SK-N-SH (cell line): ENCODE measurements at regions not wholly inside any gene's neighbourhood (a gene's known extent, or its start where the extent isn't known, plus 50 kb on each side); places are given as distances from the start of the nearest gene placed in this dataset.

Source experiments
- CTCF ChIA-PET: fragments of 300-600, 350-600 bp; formaldehyde crosslinking; extraction: SDS; loops from one replicate; lab custom pipeline; 2021; lab: Yijun Ruan, JAX
- POLR2A ChIA-PET: fragments of 350-600 bp; sonication (Branson Sonifier 250); formaldehyde crosslinking; extraction: SDS; loops from one replicate; lab custom pipeline; 2020; ENCODE audit warnings: antibody characterized with exemption, inconsistent platforms; lab: Yijun Ruan, JAX
- DNase-seq: peaks from one replicate; pipeline ENCODE4 v3.0.0; 2012
- H2AFZ ChIP-seq: fragments of 200-600 bp; sonication (generic); 2 replicates; pipeline ENCODE4 v1.8.1; 2016; ENCODE audit warnings: antibody characterized with exemption, mild to moderate bottlenecking, low read depth
- H3F3A ChIP-seq: fragments of 200-600 bp; sonication (generic); replicated peaks from 2 replicates; pipeline ENCODE3; 2016; ENCODE audit warnings: antibody characterized with exemption, mild to moderate bottlenecking; ENCODE audit not compliant: insufficient read depth
- H3K27ac ChIP-seq, 2 experiments: fragments of 200-500 bp in 1 of 2; fragments of 200-600 bp in 1 of 2; sonication (Bioruptor generic) in 1 of 2; sonication (generic), shearing (Covaris generic) in 1 of 2; 2 replicates each; pipeline versions ENCODE4 v1.5.1 to v1.6.1; 2014 to 2016; ENCODE audit warnings: low read depth in 2 of 2, inconsistent platforms in 1 of 2, low read length in 1 of 2, mild to moderate bottlenecking in 1 of 2, mixed read lengths in 1 of 2
- H3K27me3 ChIP-seq: fragments of 200-600 bp; sonication (generic), shearing (Covaris generic); 2 replicates; pipeline ENCODE4 v1.6.1; 2016; ENCODE audit warnings: mixed run types; ENCODE audit not compliant: insufficient read depth
- H3K36me3 ChIP-seq, 2 experiments: fragments of 200-500 bp in 1 of 2; fragments of 200-600 bp in 1 of 2; sonication (Bioruptor generic) in 1 of 2; sonication (generic) in 1 of 2; replicated peaks in 1 of 2; 2 replicates each; pipeline versions ENCODE3 to v1.5.1; 2014 to 2016; ENCODE audit warnings: low read length in 1 of 2, mild to moderate bottlenecking in 1 of 2; ENCODE audit not compliant: insufficient read depth in 2 of 2, control insufficient read depth in 1 of 2
- H3K4me1 ChIP-seq, 2 experiments: fragments of 200-500 bp in 1 of 2; fragments of 200-600 bp in 1 of 2; sonication (Bioruptor generic) in 1 of 2; sonication (generic), shearing (Covaris generic) in 1 of 2; 2 replicates each; pipeline versions ENCODE4 v1.5.1 to v1.6.1; 2014 to 2016; ENCODE audit warnings: low read depth in 1 of 2, low read length in 1 of 2, mixed run types in 1 of 2; ENCODE audit not compliant: insufficient read depth in 2 of 2, control insufficient read depth in 1 of 2
- H3K4me2 ChIP-seq: fragments of 200-600 bp; sonication (generic), shearing (Covaris generic); 2 replicates; pipeline ENCODE4 v1.6.1; 2017; ENCODE audit warnings: mixed run types
- H3K4me3 ChIP-seq, 2 experiments: fragments of 200-500 bp in 1 of 2; fragments of 200-600 bp in 1 of 2; sonication (Bioruptor generic) in 1 of 2; sonication (generic), shearing (Covaris generic) in 1 of 2; 2 replicates each; pipeline versions ENCODE4 v1.5.1 to v1.8.1; 2014 to 2016; ENCODE audit warnings: low read depth in 2 of 2, inconsistent platforms in 1 of 2, low read length in 1 of 2, mild to moderate bottlenecking in 1 of 2, mixed read lengths in 1 of 2, moderate library complexity in 1 of 2
- H3K79me2 ChIP-seq: fragments of 200-600 bp; sonication (generic); 2 replicates; pipeline ENCODE4 v1.8.1; 2017; ENCODE audit warnings: mild to moderate bottlenecking; ENCODE audit not compliant: insufficient read depth
- H3K9ac ChIP-seq: fragments of 200-600 bp; sonication (generic); 2 replicates; pipeline ENCODE4 v1.6.1; 2017; ENCODE audit warnings: mixed run types
- H3K9me2 ChIP-seq: fragments of 200-600 bp; sonication (generic); 2 replicates; pipeline ENCODE4 v1.6.1; 2017; ENCODE audit warnings: mixed run types
- H3K9me3 ChIP-seq: fragments of 200-600 bp; sonication (generic); 2 replicates; pipeline ENCODE4 v1.6.1; 2017; ENCODE audit warnings: mixed run types, mild to moderate bottlenecking, moderate library complexity
- H4K20me1 ChIP-seq: fragments of 200-600 bp; sonication (generic); 2 replicates; pipeline ENCODE4 v1.6.1; 2017; ENCODE audit warnings: mild to moderate bottlenecking, mixed run types; ENCODE audit not compliant: insufficient read depth
- FOSL2 ChIP-seq: IDR thresholded peaks from 2 replicates; pipeline ENCODE4 v1.4.0; 2012; ENCODE audit warnings: low read depth, mild to moderate bottlenecking, moderate library complexity, borderline replicate concordance
- JUND ChIP-seq: IDR thresholded peaks from 2 replicates; pipeline ENCODE4 v1.4.0; 2012
- NFIC ChIP-seq: IDR thresholded peaks from 2 replicates; pipeline ENCODE4 v1.4.0; 2012; ENCODE audit warnings: borderline replicate concordance
- NRF1 ChIP-seq: IDR thresholded peaks from 2 replicates; pipeline ENCODE4 v1.6.1; 2012; ENCODE audit warnings: low read depth, mild to moderate bottlenecking, low read length
- TCF12 ChIP-seq: IDR thresholded peaks from 2 replicates; pipeline ENCODE4 v1.4.0; 2012
- WGBS: methylation state at CpG from one replicate; pipeline ENCODE4 v1.1.6; 2017; ENCODE audit warnings: low lambda C conversion rate; 5-methylcytosine and 5-hydroxymethylcytosine counted together
- TF ChIP-seq, protein P1 (sequence below): IDR thresholded peaks from 2 replicates; pipeline ENCODE4; 2012
- TF ChIP-seq, protein P2 (sequence below): IDR thresholded peaks from 2 replicates; pipeline ENCODE4 v1.4.0; 2012; ENCODE audit warnings: low read depth
- TF ChIP-seq, protein P3 (sequence below): IDR thresholded peaks from 2 replicates; pipeline ENCODE4 v1.4.0; 2012; ENCODE audit warnings: low read depth, borderline replicate concordance

DNA sequence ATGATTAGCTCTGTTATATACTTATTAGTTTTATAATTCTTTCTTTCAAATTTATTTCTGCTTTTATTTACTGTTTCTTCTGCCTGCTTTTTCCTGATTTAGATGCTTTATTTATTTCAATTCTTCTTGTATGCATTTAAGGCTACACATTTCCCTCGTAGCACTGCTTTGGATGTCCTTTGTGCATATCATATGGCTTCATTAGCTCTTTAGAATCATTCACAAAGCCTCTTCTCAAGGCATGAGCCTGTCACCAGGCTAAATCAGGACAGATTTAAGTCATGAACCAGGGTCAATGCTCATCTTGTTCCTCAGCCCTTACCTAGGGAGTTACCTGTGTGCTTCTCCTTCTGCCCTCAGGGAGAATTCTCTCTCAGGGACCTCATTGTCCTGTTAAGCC, 56.3 kb downstream of the BAMBI start:
- TF ChIP-seq, protein P1, sequence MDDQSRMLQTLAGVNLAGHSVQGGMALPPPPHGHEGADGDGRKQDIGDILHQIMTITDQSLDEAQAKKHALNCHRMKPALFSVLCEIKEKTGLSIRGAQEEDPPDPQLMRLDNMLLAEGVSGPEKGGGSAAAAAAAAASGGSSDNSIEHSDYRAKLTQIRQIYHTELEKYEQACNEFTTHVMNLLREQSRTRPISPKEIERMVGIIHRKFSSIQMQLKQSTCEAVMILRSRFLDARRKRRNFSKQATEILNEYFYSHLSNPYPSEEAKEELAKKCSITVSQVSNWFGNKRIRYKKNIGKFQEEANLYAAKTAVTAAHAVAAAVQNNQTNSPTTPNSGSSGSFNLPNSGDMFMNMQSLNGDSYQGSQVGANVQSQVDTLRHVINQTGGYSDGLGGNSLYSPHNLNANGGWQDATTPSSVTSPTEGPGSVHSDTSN, result no peak
- TF ChIP-seq, all 33 proteins: peak for 0

DNA sequence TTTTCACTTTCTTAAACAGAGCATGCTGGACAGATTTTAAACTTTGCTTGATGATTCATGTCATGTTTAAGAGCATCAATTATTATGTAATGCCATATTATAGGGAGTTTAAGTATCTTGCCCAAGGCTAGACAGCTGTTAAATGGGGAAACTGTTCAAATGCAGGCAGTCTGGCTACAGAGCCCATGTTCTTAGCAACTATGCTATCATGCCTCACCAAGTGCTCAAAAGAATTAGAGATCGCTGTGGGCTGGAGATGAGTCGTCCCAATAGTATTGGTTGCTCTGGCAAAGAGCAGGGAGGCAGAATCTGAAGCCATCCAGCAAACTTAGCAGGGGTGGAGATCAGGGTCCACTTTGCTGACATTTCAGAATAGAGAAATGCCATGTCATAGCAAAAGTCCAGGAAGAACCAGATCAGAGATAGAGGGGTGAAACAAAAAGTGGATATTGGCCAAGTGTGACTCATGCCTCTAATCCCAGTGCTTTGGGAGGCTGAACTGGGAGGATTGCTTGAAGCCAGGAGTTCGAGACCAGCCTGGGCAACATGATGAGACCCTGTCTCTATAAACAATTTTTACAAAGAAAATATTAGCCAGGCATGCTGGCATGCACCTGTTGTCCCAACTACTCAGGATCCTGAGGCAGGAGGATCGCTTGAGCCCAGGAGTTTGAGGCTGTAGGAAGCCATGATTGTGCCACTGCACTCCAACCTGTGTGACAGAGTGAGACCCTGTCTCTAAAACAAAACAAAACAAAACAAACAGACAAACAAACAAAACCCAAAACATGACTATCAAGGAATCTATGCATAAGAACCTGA, 57.8 kb downstream of the BAMBI start:
- Histone ChIP-seq H3K9ac (no peak overlapping the region), H3K27ac (peak overlapping the region in 1 of 2 experiments; percentile 54; a peak in 2 of 4 replicates)
- CTCF ChIA-PET, result no interaction called here

More for the DNA sequence above, 56.3 kb downstream of the BAMBI start:
- WGBS, result 61% methylated on average over 1 of the region's 1 CpG
- H3F3A ChIP-seq, result peaks cover 12% of the 10 kb centered on the region
- H3K4me1 ChIP-seq, result peaks cover 0 to 4% of the 10 kb centered on the region in 2 experiments; a peak in 1 of 4 replicates
- no peak overlapping the region for H3K27ac ChIP-seq
- no peak overlapping the region for H3K4me3 ChIP-seq
- no peak overlapping the region for H3K9ac ChIP-seq
- CTCF ChIA-PET, result interaction anchor here (0.9 kb wide), 1 partner anchor 976 kb away, joined by 3 read pairs; no protein-coding TSS in a partner anchor
- no peak overlapping the region for H2AFZ ChIP-seq
- POLR2A ChIA-PET, result no interaction called here
- H4K20me1 ChIP-seq, result no peaks in the 10 kb centered on the region
- no peak overlapping the region for H3K4me2 ChIP-seq
- no peaks in the 10 kb centered on the region for H3K36me3 ChIP-seq
- no peaks in the 10 kb centered on the region for H3K79me2 ChIP-seq
- H3K27me3 ChIP-seq, result no peaks in the 10 kb centered on the region; the same call in 1 of the 2 replicates
- H3K9me2 ChIP-seq, result no peaks in the 10 kb centered on the region
- no peak for DNase-seq
- H3K9me3 ChIP-seq, result no peaks in the 10 kb centered on the region

More for the DNA sequence above, 57.8 kb downstream of the BAMBI start:
- 33% methylated on average over 4 of the region's 4 CpGs for WGBS
- POLR2A ChIA-PET, result no interaction called here
- Histone ChIP-seq H3K4me2 (no peak overlapping the region), H3K36me3 (no peaks in the 10 kb centered on the region), H3K4me1 (peaks cover 0 to 4% of the 10 kb centered on the region in 2 experiments; a peak in 1 of 4 replicates), H3K79me2 (no peaks in the 10 kb centered on the region), H4K20me1 (no peaks in the 10 kb centered on the region), H2AFZ (no peak overlapping the region), H3K9me2 (no peaks in the 10 kb centered on the region), H3K4me3 (no peak overlapping the region), H3K27me3 (no peaks in the 10 kb centered on the region; the same call in 1 of the 2 replicates), H3K9me3 (no peaks in the 10 kb centered on the region), H3F3A (peaks cover 12% of the 10 kb centered on the region)
- DNase-seq, result peak; percentile 9
- TF ChIP-seq, protein P2, sequence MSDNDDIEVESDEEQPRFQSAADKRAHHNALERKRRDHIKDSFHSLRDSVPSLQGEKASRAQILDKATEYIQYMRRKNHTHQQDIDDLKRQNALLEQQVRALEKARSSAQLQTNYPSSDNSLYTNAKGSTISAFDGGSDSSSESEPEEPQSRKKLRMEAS, result 0 out of 2 replicates have a peak, but pooled peaks have one; percentile 14
- TF ChIP-seq NFIC (peak; percentile 63; the same call in 1 of the 2 replicates), TCF12 (peak; percentile 38; the same call in 1 of the 2 replicates), FOSL2 (peak; percentile 49; the same call in 1 of the 2 replicates), JUND (peak; percentile 46), NRF1 (no peak)
- TF ChIP-seq, protein P1, result peak; percentile 27; the same call in 1 of the 2 replicates
- TF ChIP-seq, protein P3, sequence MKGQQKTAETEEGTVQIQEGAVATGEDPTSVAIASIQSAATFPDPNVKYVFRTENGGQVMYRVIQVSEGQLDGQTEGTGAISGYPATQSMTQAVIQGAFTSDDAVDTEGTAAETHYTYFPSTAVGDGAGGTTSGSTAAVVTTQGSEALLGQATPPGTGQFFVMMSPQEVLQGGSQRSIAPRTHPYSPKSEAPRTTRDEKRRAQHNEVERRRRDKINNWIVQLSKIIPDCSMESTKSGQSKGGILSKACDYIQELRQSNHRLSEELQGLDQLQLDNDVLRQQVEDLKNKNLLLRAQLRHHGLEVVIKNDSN, result no peak
